Fibroblast of mammary gland (primary cell): ENCODE measurements at regions not wholly inside any gene's neighbourhood (a gene's known extent, or its start where the extent isn't known, plus 50 kb on each side); places are given as distances from the start of the nearest gene placed in this dataset.

Experiments
- DNase-seq: peaks from one replicate; pipeline ENCODE4 v3.0.0-alpha.2; 2010; ENCODE audit warnings: low read depth
- H3K4me3 ChIP-seq: 2 replicates; pipeline ENCODE4 v1.5.1; 2011; ENCODE audit warnings: low read depth, mild to moderate bottlenecking, low read length, moderate library complexity; ENCODE audit not compliant: control insufficient read depth
- CTCF ChIP-seq: conservative IDR thresholded peaks from 2 replicates; pipeline ENCODE4 v1.5.1; 2011; ENCODE audit warnings: low read depth, low read length, inconsistent platforms; ENCODE audit not compliant: control insufficient read depth, insufficient read depth

GRCh38 chr5:116970318-116970717, 395.7 kb upstream of the SEMA6A start:
- H3K4me3 ChIP-seq: no peak overlapping the region
- peak; percentile 0 for DNase-seq
- no peak for TF ChIP-seq CTCF

GRCh38 chr5:116964438-116964837, 389.8 kb upstream of the SEMA6A start:
- H3K4me3 ChIP-seq: no peak overlapping the region
- no peak for TF ChIP-seq CTCF
- DNase-seq: no peak

GRCh38 chr5:116961021-116961420, 386.4 kb upstream of the SEMA6A start:
- no peak overlapping the region for H3K4me3 ChIP-seq
- no peak for TF ChIP-seq CTCF
- DNase-seq: no peak

GRCh38 chr5:116959843-116960242, 385.2 kb upstream of the SEMA6A start:
- no peak overlapping the region for H3K4me3 ChIP-seq
- no peak for TF ChIP-seq CTCF
- DNase-seq: no peak

GRCh38 chr5:116953251-116953930, 378.8 kb upstream of the SEMA6A start:
- TF ChIP-seq CTCF: no peak
- no peak for DNase-seq
- H3K4me3 ChIP-seq: no peak overlapping the region

GRCh38 chr5:116951219-116951618, 376.6 kb upstream of the SEMA6A start:
- no peak for DNase-seq
- no peak overlapping the region for H3K4me3 ChIP-seq
- no peak for TF ChIP-seq CTCF
